GM12875 (cell line): ENCODE measurements at regions not wholly inside any gene's neighbourhood (a gene's known extent, or its start where the extent isn't known, plus 50 kb on each side); places are given as distances from the start of the nearest gene placed in this dataset.

ENCODE experiments used
- H3K4me3 ChIP-seq: one replicate; pipeline ENCODE4 v1.5.1; 2011; ENCODE audit warnings: low read depth, low read length, control low read depth
- CTCF ChIP-seq: IDR thresholded peaks from 2 replicates; pipeline ENCODE4 v1.5.1; 2011; ENCODE audit warnings: low read depth, mild to moderate bottlenecking, control low read depth, inconsistent platforms, low read length, moderate library complexity, borderline replicate concordance; ENCODE audit not compliant: insufficient read depth

- TF ChIP-seq CTCF: no peak
- H3K4me3 ChIP-seq: no peak overlapping the region
Observed at GRCh38 chr1:36691374-36691773, 208.7 kb upstream of the CSF3R start.

- TF ChIP-seq CTCF: no peak
- no peak overlapping the region for H3K4me3 ChIP-seq
Observed at GRCh38 chr1:36689992-36690391, 207.3 kb upstream of the CSF3R start.

GRCh38 chr1:36687312-36687711 is 204.6 kb upstream of the CSF3R start:
- TF ChIP-seq CTCF: no peak
- H3K4me3 ChIP-seq: no peak overlapping the region

- no peak overlapping the region for H3K4me3 ChIP-seq
- no peak for TF ChIP-seq CTCF
Observed at GRCh38 chr1:36675931-36676562, 193.3 kb upstream of the CSF3R start.

GRCh38 chr1:36675106-36675505 is 192.4 kb upstream of the CSF3R start:
- H3K4me3 ChIP-seq: no peak overlapping the region

GRCh38 chr1:36673202-36673601 is 190.5 kb upstream of the CSF3R start:
- no peak for TF ChIP-seq CTCF
- no peak overlapping the region for H3K4me3 ChIP-seq

More at GRCh38 chr1:36675106-36675505, 192.4 kb upstream of the CSF3R start:
- no peak for TF ChIP-seq CTCF

GRCh38 chr1:36669262-36669661 is 186.5 kb upstream of the CSF3R start:
- no peak for TF ChIP-seq CTCF
- no peak overlapping the region for H3K4me3 ChIP-seq
